WERI-Rb-1 (cell line): ENCODE measurements at regions not wholly inside any gene's neighbourhood (a gene's known extent, or its start where the extent isn't known, plus 50 kb on each side); places are given as distances from the start of the nearest gene placed in this dataset.

Experiments
- DNase-seq: peaks from one replicate; pipeline ENCODE4 v3.0.0-alpha.2; 2020
- H3K27ac ChIP-seq: fragments of 250-450 bp; sonication (Bioruptor Pico); 2 replicates; pipeline ENCODE4 v1.5.1; 2020; ENCODE audit warnings: mild to moderate bottlenecking, moderate library complexity
- H3K27me3 ChIP-seq: fragments of 250-450 bp; sonication (Bioruptor Pico); 2 replicates; pipeline ENCODE4 v1.5.1; 2021; ENCODE audit warnings: mild to moderate bottlenecking, low read depth, moderate library complexity; ENCODE audit not compliant: insufficient read depth, severe bottlenecking
- H3K36me3 ChIP-seq: fragments of 250-450 bp; sonication (Bioruptor Pico); 2 replicates; pipeline ENCODE4 v1.5.1; 2020; ENCODE audit warnings: mild to moderate bottlenecking, moderate library complexity
- H3K4me3 ChIP-seq: 2 replicates; pipeline ENCODE4 v1.5.1; 2011; ENCODE audit warnings: low read depth, mild to moderate bottlenecking, control low read depth, low read length
- H3K9me3 ChIP-seq: fragments of 250-450 bp; sonication (Bioruptor Pico); 2 replicates; pipeline ENCODE4 v1.5.1; 2021; ENCODE audit warnings: mild to moderate bottlenecking, moderate library complexity; ENCODE audit not compliant: severe bottlenecking
- CTCF ChIP-seq: IDR thresholded peaks from 2 replicates; pipeline ENCODE4 v1.5.1; 2011; ENCODE audit warnings: low read depth, mild to moderate bottlenecking, control low read depth, inconsistent platforms, low read length

- H3K27me3 ChIP-seq = no peaks in the 10 kb centered on the region
- H3K4me3 ChIP-seq = no peak overlapping the region
- H3K36me3 ChIP-seq = no peaks in the 10 kb centered on the region
- no peaks in the 10 kb centered on the region for H3K9me3 ChIP-seq
- TF ChIP-seq CTCF = no peak
- no peak for DNase-seq
- H3K27ac ChIP-seq = no peak overlapping the region
These were observed 72.1 kb upstream of the RARB start for GRCh38 chr3:25355998-25356397.

GRCh38 chr3:25362118-25362517 is 65.9 kb upstream of the RARB start:
- no peak for TF ChIP-seq CTCF
- H3K9me3 ChIP-seq = no peaks in the 10 kb centered on the region
- no peak overlapping the region for H3K27ac ChIP-seq
- no peak for DNase-seq
- H3K27me3 ChIP-seq = no peaks in the 10 kb centered on the region
- H3K36me3 ChIP-seq = no peaks in the 10 kb centered on the region
- no peak overlapping the region for H3K4me3 ChIP-seq

GRCh38 chr3:25365636-25366035 is 62.4 kb upstream of the RARB start:
- no peaks in the 10 kb centered on the region for H3K9me3 ChIP-seq
- TF ChIP-seq CTCF = no peak
- H3K27ac ChIP-seq = no peak overlapping the region
- H3K27me3 ChIP-seq = no peaks in the 10 kb centered on the region
- no peaks in the 10 kb centered on the region for H3K36me3 ChIP-seq
- H3K4me3 ChIP-seq = no peak overlapping the region
- DNase-seq = no peak

GRCh38 chr3:25367025-25367424 is 61.0 kb upstream of the RARB start:
- DNase-seq = no peak
- TF ChIP-seq CTCF = no peak

GRCh38 chr3:25372167-25372566 is 55.9 kb upstream of the RARB start:
- TF ChIP-seq CTCF = no peak
- Histone ChIP-seq H3K27ac (no peak overlapping the region), H3K27me3 (no peaks in the 10 kb centered on the region), H3K9me3 (no peaks in the 10 kb centered on the region), H3K4me3 (no peak overlapping the region), H3K36me3 (no peaks in the 10 kb centered on the region)
- DNase-seq = no peak

More at GRCh38 chr3:25367025-25367424, 61.0 kb upstream of the RARB start:
- no peak overlapping the region for H3K4me3 ChIP-seq
- no peaks in the 10 kb centered on the region for H3K27me3 ChIP-seq
- no peak overlapping the region for H3K27ac ChIP-seq
- H3K36me3 ChIP-seq = no peaks in the 10 kb centered on the region
- H3K9me3 ChIP-seq = no peaks in the 10 kb centered on the region

- Histone ChIP-seq H3K4me3 (no peak overlapping the region), H3K27me3 (no peaks in the 10 kb centered on the region)
- no peak for DNase-seq
These were observed 51.7 kb upstream of the RARB start for GRCh38 chr3:25376340-25376739.

More at GRCh38 chr3:25376340-25376739, 51.7 kb upstream of the RARB start:
- Histone ChIP-seq H3K27ac (no peak overlapping the region), H3K36me3 (no peaks in the 10 kb centered on the region), H3K9me3 (no peaks in the 10 kb centered on the region)
- no peak for TF ChIP-seq CTCF
